ENCODE measurements at regions not wholly inside any gene's neighbourhood (a gene's known extent, or its start where the extent isn't known, plus 50 kb on each side); places are given as distances from the start of the nearest gene placed in this dataset.

- no peak for DNase-seq (ENCODE audit: low spot score)
- Histone ChIP-seq H3K9me3 (ENCODE audit: control insufficient read depth in 4 of 4, low read length in 3 of 4) (no peaks in the 10 kb centered on the region), H3K4me3 (ENCODE audit: low read depth in 1 of 3, low read length in 3 of 3) (no peak overlapping the region), H3K27ac (ENCODE audit: low read depth in 1 of 2, low read length in 2 of 2) (no peak overlapping the region), H3K9ac (ENCODE audit: low read depth in 1 of 2, low read length in 2 of 2) (no peak overlapping the region), H3K27me3 (ENCODE audit: control insufficient read depth in 4 of 4, insufficient read depth in 4 of 4, low read length in 3 of 4) (peaks cover 0 to 2% (median 0%) of the 10 kb centered on the region in 4 donors), H3K36me3 (ENCODE audit: control insufficient read depth in 4 of 4, insufficient read depth in 3 of 4, low read depth in 1 of 4, low read length in 3 of 4) (no peaks in the 10 kb centered on the region), H3K4me1 (ENCODE audit: control insufficient read depth in 4 of 4, insufficient read depth in 4 of 4, low read length in 3 of 4) (no peaks in the 10 kb centered on the region)
- WGBS: 72% methylated on average over 2 of the region's 2 CpGs
- TF ChIP-seq YY1 (IDR thresholded peaks at IDR 0.05): no peak
- TF ChIP-seq ZBTB33 (IDR thresholded peaks at IDR 0.05): no peak
- TF ChIP-seq SP1 (IDR thresholded peaks at IDR 0.05): no peak
- no peak for TF ChIP-seq RXRA (IDR thresholded peaks at IDR 0.05)
- TF ChIP-seq FOXA2 (IDR thresholded peaks at IDR 0.05): no peak
- no peak for TF ChIP-seq HNF4A (conservative IDR thresholded peaks at IDR 0.05)
- no peak for TF ChIP-seq NR2F2 (IDR thresholded peaks at IDR 0.05)
- no peak for TF ChIP-seq CTCF (IDR thresholded peaks at IDR 0.05; ENCODE audit: low read depth, low read length, missing input control)
- TF ChIP-seq EGR1 (IDR thresholded peaks at IDR 0.05; ENCODE audit: low read depth in 2 of 2): no peak
- no peak for TF ChIP-seq FOXA1 (IDR thresholded peaks at IDR 0.05)
- no peak for TF ChIP-seq TAF1 (conservative IDR thresholded peaks at IDR 0.05)
- TF ChIP-seq HNF4G (IDR thresholded peaks at IDR 0.05): no peak
- no peak for TF ChIP-seq JUND (IDR thresholded peaks at IDR 0.05)
- TF ChIP-seq MAX (IDR thresholded peaks at IDR 0.05): no peak
- no peak for TF ChIP-seq ATF3 (IDR thresholded peaks at IDR 0.05)
- TF ChIP-seq REST (IDR thresholded peaks at IDR 0.05): no peak
- no peak for TF ChIP-seq GABPA (IDR thresholded peaks at IDR 0.05 in 1 of 2, conservative IDR thresholded peaks at IDR 0.05 in 1 of 2)
- no peak for TF ChIP-seq RAD21 (IDR thresholded peaks at IDR 0.05)
Measured at GRCh38 chr12:43029971-43030370, 440.4 kb upstream of the PRICKLE1 start.

Data from liver (tissue), 8 donors.